IPS DF 6.9 (cell line): ENCODE measurements at regions not wholly inside any gene's neighbourhood (a gene's known extent, or its start where the extent isn't known, plus 50 kb on each side); places are given as distances from the start of the nearest gene placed in this dataset.

ENCODE experiments used
- DNase-seq: peaks from one replicate; pipeline ENCODE4 v3.0.0-alpha.2; 2013; ENCODE audit warnings: low read depth, low spot score
- H3K27ac ChIP-seq: one replicate; pipeline ENCODE4 v1.5.1; 2013; ENCODE audit warnings: low read length, control low read depth
- H3K27me3 ChIP-seq: 2 replicates; pipeline ENCODE4 v1.6.1; 2013; ENCODE audit warnings: mild to moderate bottlenecking, low read length; ENCODE audit not compliant: control insufficient read depth, insufficient read depth
- H3K36me3 ChIP-seq: 2 replicates; pipeline ENCODE4 v1.6.1; 2013; ENCODE audit warnings: low read length; ENCODE audit not compliant: control insufficient read depth, insufficient read depth
- H3K4me1 ChIP-seq: 2 replicates; pipeline ENCODE4 v1.6.1; 2013; ENCODE audit warnings: low read length; ENCODE audit not compliant: control insufficient read depth, insufficient read depth
- H3K4me3 ChIP-seq: 2 replicates; pipeline ENCODE4 v1.5.1; 2013; ENCODE audit warnings: mild to moderate bottlenecking, low read length
- H3K9me3 ChIP-seq: 2 replicates; pipeline ENCODE4 v1.6.1; 2013; ENCODE audit warnings: low read length, inconsistent platforms; ENCODE audit not compliant: control insufficient read depth, insufficient read depth
- WGBS: extraction: QIAGEN DNeasy Blood & Tissue Kit; methylation state at CpG from one replicate; pipeline ENCODE4 v1.1.7; 2013; ENCODE audit warnings: mixed read lengths, missing lambda C conversion rate; ENCODE audit not compliant: insufficient read length, insufficient coverage; 5-methylcytosine and 5-hydroxymethylcytosine counted together

GRCh38 chr6:115729036-115729435 lies 331.7 kb downstream of the FRK start:
- no peak overlapping the region for H3K4me3 ChIP-seq
- DNase-seq = no peak
- H3K27me3 ChIP-seq = no peaks in the 10 kb centered on the region
- no CpG with 5 or more reads among the region's 5 CpGs for WGBS
- no peaks in the 10 kb centered on the region for H3K36me3 ChIP-seq
- H3K27ac ChIP-seq = no peak overlapping the region
- no peaks in the 10 kb centered on the region for H3K9me3 ChIP-seq
- H3K4me1 ChIP-seq = no peaks in the 10 kb centered on the region

- Histone ChIP-seq H3K4me1 (no peaks in the 10 kb centered on the region), H3K27ac (no peak overlapping the region), H3K4me3 (no peak overlapping the region), H3K36me3 (no peaks in the 10 kb centered on the region), H3K27me3 (no peaks in the 10 kb centered on the region), H3K9me3 (no peaks in the 10 kb centered on the region)
- no peak for DNase-seq
Observed at GRCh38 chr6:115728171-115728570, 332.5 kb downstream of the FRK start.

DNA sequence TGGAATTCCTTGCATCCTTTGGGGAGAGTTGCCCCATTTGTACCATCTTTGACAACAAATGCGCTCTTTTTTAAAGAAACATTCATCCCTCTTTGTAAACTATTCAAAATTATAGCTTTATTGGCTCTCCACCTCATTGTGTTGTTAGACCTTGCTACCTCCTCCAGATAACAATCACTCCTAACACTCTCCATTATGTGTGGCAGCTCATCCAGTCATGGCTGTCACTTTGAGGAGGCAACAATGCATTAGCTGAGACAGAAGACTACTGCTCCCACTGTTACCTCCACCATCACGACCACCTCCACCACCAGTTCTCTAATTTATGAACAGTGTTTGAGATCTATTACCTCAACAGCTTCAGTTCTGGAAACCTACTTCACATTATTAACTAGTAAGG lies 339.1 kb downstream of the FRK start:
- Histone ChIP-seq H3K36me3 (no peaks in the 10 kb centered on the region), H3K4me3 (no peak overlapping the region), H3K4me1 (no peaks in the 10 kb centered on the region), H3K9me3 (no peaks in the 10 kb centered on the region), H3K27me3 (no peaks in the 10 kb centered on the region), H3K27ac (no peak overlapping the region)
- no CpG with 5 or more reads among the region's 2 CpGs for WGBS
- no peak for DNase-seq

GRCh38 chr6:115720900-115721299 lies 339.8 kb downstream of the FRK start:
- no CpG with 5 or more reads among the region's 1 CpG for WGBS
- DNase-seq = no peak
- Histone ChIP-seq H3K4me3 (no peak overlapping the region), H3K4me1 (no peaks in the 10 kb centered on the region), H3K27me3 (no peaks in the 10 kb centered on the region), H3K9me3 (no peaks in the 10 kb centered on the region), H3K36me3 (no peaks in the 10 kb centered on the region), H3K27ac (no peak overlapping the region)

DNA sequence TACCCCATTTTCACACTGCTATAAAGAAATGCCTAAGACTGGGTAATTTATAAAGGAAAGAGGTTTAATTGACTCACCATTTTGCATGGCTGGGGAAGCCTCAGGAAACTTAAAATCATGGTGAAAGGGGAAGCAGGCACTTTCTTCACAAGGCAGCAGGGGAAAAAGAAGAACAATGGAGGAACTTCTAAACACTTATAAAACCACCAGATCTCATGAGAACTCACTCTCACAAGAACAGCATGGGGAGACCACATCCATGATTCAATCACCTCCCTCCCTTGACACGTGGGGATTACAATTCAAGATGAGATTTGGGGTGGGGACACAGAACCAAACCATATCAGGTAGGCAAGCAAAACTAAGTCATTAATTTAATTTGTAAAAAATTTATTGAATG lies 343.2 kb downstream of the FRK start:
- H3K27me3 ChIP-seq = no peaks in the 10 kb centered on the region
- no peak overlapping the region for H3K4me3 ChIP-seq
- H3K9me3 ChIP-seq = no peaks in the 10 kb centered on the region
- no peak overlapping the region for H3K27ac ChIP-seq
- WGBS = no CpG with 5 or more reads among the region's 1 CpG
- H3K4me1 ChIP-seq = no peaks in the 10 kb centered on the region
- no peaks in the 10 kb centered on the region for H3K36me3 ChIP-seq
- DNase-seq = no peak

DNA sequence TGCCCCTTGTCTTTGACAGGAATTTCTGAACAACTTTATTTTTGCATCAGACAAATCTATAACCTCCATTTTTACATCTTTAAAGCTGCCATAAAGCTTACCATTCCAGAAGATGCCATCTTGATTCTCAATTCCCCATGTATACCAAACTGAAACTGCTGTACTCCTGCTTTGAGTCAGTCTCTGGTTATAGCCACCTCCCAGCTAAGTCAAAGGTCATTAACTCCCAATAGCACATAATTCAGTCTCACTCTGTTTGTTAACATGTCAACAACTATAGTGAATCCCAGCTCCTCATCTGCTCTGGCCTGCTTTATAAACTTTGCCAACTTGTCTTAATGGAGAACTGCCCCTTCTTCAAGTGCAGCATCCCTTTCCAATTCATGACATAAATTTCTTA lies 343.6 kb downstream of the FRK start:
- Histone ChIP-seq H3K4me3 (no peak overlapping the region), H3K27ac (no peak overlapping the region)

DNA sequence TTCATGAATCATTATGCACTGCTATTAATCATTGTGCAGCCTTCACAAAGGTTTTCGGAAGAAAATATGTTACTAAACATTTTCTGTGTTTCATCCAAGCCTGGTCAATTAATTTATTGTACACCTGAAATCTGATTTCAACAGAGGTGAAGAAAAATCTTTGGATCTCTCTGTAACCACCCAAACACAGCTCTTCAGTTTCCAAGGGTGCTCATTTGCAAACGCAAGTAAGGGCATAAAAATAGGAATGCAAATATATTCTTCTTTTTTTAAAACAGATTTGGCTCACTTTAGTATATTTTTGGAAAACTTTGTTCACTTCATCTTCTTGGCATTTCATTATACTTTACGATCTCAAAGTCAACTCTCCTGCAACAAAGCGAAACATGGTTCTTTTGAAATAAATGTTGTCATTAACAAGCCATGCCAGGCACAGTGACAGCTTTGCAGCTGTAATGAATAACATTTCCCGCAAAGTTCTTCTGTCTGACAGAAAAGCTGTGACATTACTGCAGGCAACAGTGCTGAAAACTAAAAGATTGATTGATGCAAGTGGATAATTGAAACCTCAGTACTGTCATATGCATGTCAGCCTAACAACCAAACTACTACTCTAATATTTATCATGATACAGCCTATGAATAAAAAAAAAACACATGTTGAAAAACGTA lies 348.3 kb downstream of the FRK start:
- Histone ChIP-seq H3K36me3 (no peaks in the 10 kb centered on the region), H3K27ac (no peak overlapping the region), H3K4me1 (no peaks in the 10 kb centered on the region), H3K9me3 (no peaks in the 10 kb centered on the region), H3K27me3 (no peaks in the 10 kb centered on the region), H3K4me3 (no peak overlapping the region)
- no peak for DNase-seq
- no CpG with 5 or more reads among the region's 6 CpGs for WGBS

More for the DNA sequence above, 343.6 kb downstream of the FRK start:
- no peaks in the 10 kb centered on the region for H3K27me3 ChIP-seq
- no peak for DNase-seq
- H3K36me3 ChIP-seq = no peaks in the 10 kb centered on the region
- H3K9me3 ChIP-seq = no peaks in the 10 kb centered on the region
- no peaks in the 10 kb centered on the region for H3K4me1 ChIP-seq

- Histone ChIP-seq H3K4me3 (no peak overlapping the region), H3K9me3 (no peaks in the 10 kb centered on the region), H3K27ac (no peak overlapping the region), H3K27me3 (no peaks in the 10 kb centered on the region), H3K36me3 (no peaks in the 10 kb centered on the region), H3K4me1 (peaks cover 1% of the 10 kb centered on the region; the same call in 1 of the 2 replicates)
- DNase-seq = no peak
- WGBS = no CpG with 5 or more reads among the region's 2 CpGs
Observed at GRCh38 chr6:115708850-115709249, 351.8 kb downstream of the FRK start.

DNA sequence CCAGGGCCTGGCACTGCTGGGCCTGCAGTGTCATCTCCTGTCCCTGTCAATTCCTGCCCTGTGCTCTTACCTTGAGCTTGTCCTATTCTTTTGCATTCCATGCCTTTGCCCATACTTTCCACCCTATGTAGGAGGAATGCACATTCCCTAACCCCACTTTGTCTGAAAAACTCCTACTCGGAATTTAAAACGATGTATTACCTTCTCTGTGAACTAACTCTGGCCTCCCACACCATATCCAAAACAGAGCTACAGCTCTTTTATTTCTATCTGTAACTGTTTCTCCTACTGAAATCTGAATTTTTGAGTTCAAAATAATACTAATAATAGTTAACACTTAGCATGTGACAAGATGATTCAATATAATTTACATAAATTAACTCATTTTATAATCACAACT lies 353.7 kb downstream of the FRK start:
- no CpG with 5 or more reads among the region's 2 CpGs for WGBS
- DNase-seq = no peak
- H3K4me3 ChIP-seq = no peak overlapping the region
- peaks cover 1% of the 10 kb centered on the region; the same call in 1 of the 2 replicates for H3K4me1 ChIP-seq
- no peaks in the 10 kb centered on the region for H3K9me3 ChIP-seq
- no peaks in the 10 kb centered on the region for H3K27me3 ChIP-seq
- H3K36me3 ChIP-seq = no peaks in the 10 kb centered on the region
- no peak overlapping the region for H3K27ac ChIP-seq

DNA sequence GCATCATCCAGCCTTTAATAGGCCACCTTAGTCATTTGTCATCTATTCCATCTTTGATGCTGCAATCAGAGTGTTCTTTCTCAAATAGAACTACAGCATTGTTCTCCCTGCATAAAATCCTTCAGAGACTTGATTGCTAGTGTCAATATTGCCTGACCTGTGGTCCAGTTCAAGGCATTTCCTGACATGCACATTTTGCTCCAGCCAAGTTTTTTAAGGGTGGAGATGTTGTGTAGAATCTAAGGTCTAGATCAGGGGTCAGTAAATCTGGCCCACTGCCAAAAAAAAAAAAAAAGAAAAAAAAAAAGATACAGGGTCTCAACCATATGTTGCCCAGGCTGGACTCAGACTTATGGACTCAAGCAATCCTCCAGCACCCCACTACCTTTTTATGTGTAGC lies 354.4 kb downstream of the FRK start:
- no peak overlapping the region for H3K27ac ChIP-seq
- peaks cover 1% of the 10 kb centered on the region; the same call in 1 of the 2 replicates for H3K4me1 ChIP-seq
- no peak for DNase-seq
- H3K36me3 ChIP-seq = no peaks in the 10 kb centered on the region
- no peaks in the 10 kb centered on the region for H3K9me3 ChIP-seq
- H3K27me3 ChIP-seq = no peaks in the 10 kb centered on the region
- no peak overlapping the region for H3K4me3 ChIP-seq

GRCh38 chr6:115704028-115704427 lies 356.7 kb downstream of the FRK start:
- H3K27me3 ChIP-seq = no peaks in the 10 kb centered on the region
- H3K36me3 ChIP-seq = no peaks in the 10 kb centered on the region
- no peak overlapping the region for H3K4me3 ChIP-seq
- WGBS = no CpG with 5 or more reads among the region's 3 CpGs
- no peak overlapping the region for H3K27ac ChIP-seq
- H3K4me1 ChIP-seq = peaks cover 1% of the 10 kb centered on the region; the same call in 1 of the 2 replicates
- H3K9me3 ChIP-seq = no peaks in the 10 kb centered on the region
- DNase-seq = no peak
